ENCODE measurements at regions not wholly inside any gene's neighbourhood (a gene's known extent, or its start where the extent isn't known, plus 50 kb on each side); places are given as distances from the start of the nearest gene placed in this dataset.

- DNase-seq = no peak
Observed at GRCh38 chr4:57661517-57662090, 551.4 kb upstream of the IGFBP7 start.

- DNase-seq = no peak
Observed at GRCh38 chr4:57658673-57659072, 548.5 kb upstream of the IGFBP7 start.

- no peak for DNase-seq
Observed at GRCh38 chr4:57658188-57658587, 548.0 kb upstream of the IGFBP7 start.

GRCh38 chr4:57655342-57655741, 545.2 kb upstream of the IGFBP7 start:
- DNase-seq = no peak

- no peak for DNase-seq
Observed at GRCh38 chr4:57652779-57653178, 542.6 kb upstream of the IGFBP7 start.

- no peak for DNase-seq
Observed at GRCh38 chr4:57640391-57641100, 530.4 kb upstream of the IGFBP7 start.

GRCh38 chr4:57639561-57640382, 529.6 kb upstream of the IGFBP7 start:
- no peak for DNase-seq

GRCh38 chr4:57635910-57636309, 525.7 kb upstream of the IGFBP7 start:
- DNase-seq = no peak

GRCh38 chr4:57633212-57633859, 523.2 kb upstream of the IGFBP7 start:
- DNase-seq = no peak

GRCh38 chr4:57632564-57632963, 522.4 kb upstream of the IGFBP7 start:
- no peak for DNase-seq

- DNase-seq = no peak
Observed at GRCh38 chr4:57631147-57631546, 521.0 kb upstream of the IGFBP7 start.

GRCh38 chr4:57628004-57628403, 517.8 kb upstream of the IGFBP7 start:
- no peak for DNase-seq

GRCh38 chr4:57614257-57614932, 504.2 kb upstream of the IGFBP7 start:
- no peak for DNase-seq

GRCh38 chr4:57612279-57612678, 502.1 kb upstream of the IGFBP7 start:
- DNase-seq = no peak

- no peak for DNase-seq
Observed at GRCh38 chr4:57607566-57608180, 497.5 kb upstream of the IGFBP7 start.

GRCh38 chr4:57605376-57605775, 495.2 kb upstream of the IGFBP7 start:
- no peak for DNase-seq

GRCh38 chr4:57602141-57602540, 492.0 kb upstream of the IGFBP7 start:
- no peak for DNase-seq

- no peak for DNase-seq
Observed at GRCh38 chr4:57591073-57591472, 480.9 kb upstream of the IGFBP7 start.

- no peak for DNase-seq
Observed at GRCh38 chr4:57588557-57588956, 478.4 kb upstream of the IGFBP7 start.

GRCh38 chr4:57580710-57581599, 470.8 kb upstream of the IGFBP7 start:
- DNase-seq = no peak

GRCh38 chr4:57575426-57575825, 465.2 kb upstream of the IGFBP7 start:
- DNase-seq = no peak
